OCI-M1 (cell line): ENCODE measurements at regions not wholly inside any gene's neighbourhood (a gene's known extent, or its start where the extent isn't known, plus 50 kb on each side); places are given as distances from the start of the nearest gene placed in this dataset.
A peak's percentile ranks its signal among the peaks of the same experiment; 100 is the strongest.
"Not testable (repeated sequence)": the region's sequence is repeated elsewhere in the genome, so short reads cannot be mapped to it uniquely, and the experiment has no call there.

ENCODE experiments used
- DNase-seq: peaks from one replicate; lab custom pipeline; 2025; lab: John Stamatoyannopoulos, UW

DNA sequence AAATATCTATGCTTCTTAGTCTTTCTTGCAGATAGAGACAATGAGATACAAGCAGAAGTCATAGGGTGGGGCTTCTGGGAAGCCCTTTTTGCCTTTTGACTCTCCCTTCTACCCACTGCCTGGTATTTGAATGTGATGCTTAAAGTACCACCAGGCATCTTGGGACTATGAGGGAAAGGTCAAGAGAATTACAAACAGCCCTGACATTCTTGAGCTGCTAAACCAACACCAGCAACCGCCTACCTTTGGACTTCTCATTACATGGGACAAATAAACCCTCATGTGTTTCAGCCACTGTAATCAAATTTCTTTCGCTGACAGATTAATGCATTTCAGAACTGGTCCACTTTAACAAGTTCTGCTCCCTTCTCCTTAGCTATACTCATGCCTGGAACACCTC is 112.8 kb downstream of the LUZP4 start:
- DNase-seq: no peak

DNA sequence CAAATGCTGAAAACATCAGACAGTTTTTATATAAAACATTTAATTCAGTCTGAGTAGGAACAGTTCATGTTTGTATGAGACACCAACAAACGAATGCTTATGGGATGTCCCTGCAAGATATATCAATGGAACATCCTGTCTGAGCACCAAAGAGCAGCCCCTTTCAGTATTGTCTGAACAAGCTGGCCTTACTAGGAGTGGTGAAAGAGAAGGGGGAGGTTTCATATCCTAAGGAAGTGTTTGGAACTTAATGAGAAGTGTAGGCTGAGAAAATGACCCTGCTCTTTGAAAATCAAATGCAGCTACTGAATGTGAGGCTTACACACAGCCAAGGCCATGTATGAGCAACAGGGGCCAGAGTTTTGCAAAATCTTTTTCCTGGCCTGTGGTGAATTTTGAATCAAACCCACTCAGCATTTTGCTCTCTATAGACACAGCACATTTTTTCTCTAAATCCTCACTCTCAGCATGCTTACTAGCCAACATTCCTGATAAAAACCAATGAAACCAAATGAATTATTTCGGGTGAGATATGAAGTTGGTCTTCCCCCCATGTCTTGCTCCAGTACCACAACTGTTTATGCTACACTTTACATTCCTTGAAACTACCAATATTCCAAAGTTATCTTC is 119.4 kb downstream of the LUZP4 start:
- DNase-seq: no peak

DNA sequence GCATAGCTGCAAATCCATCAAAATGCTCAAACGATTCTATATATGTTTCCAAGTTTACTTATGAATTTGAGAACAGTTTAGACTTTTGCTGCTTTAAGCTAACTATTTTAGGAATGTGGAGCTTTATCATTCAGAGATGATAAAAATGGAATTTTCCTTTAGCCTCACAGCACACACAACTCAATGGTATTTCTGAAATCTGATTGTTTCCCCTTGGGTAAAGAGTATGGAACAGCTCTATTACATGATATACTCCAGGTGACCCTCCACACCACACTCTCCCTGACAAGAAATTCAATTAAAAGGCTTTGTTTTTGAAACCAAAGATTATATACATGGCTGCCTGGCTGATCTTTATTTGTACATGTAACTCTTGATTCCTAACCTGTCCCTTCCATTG is 120.0 kb downstream of the LUZP4 start:
- no peak for DNase-seq

DNA sequence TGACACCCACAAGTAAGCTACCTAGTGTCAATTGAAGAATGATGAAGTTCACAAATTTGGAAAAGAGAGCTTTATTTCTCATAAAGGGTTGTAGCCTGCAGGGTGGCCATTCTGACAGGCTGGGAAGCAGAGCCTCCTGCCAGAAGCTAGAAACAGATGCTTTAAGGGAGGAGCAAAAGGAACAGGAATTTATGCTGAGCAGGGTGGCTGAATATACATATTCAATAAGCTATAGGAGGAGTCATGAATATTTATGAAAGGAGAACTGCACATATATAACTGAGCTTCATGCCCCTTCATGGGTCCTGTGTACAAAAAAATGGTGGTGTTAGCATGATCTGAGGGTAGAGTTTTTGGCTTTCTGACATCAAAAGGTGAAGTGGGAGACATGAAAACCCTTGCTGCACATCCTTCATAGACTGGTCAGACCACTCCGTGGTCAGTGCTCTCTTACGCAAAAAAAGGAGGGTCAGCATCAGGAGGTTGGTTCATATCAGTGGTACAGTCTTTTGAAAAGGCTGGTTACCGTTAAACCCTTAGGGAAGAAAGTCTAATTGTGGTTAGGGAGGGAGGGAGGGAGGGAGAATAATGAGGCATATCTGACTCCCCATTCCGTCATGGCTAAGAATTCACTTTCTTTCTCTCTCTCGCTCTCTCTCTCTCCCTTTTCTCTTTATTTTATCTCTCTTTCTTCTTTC is 121.4 kb downstream of the LUZP4 start:
- peak; percentile 42 for DNase-seq

DNA sequence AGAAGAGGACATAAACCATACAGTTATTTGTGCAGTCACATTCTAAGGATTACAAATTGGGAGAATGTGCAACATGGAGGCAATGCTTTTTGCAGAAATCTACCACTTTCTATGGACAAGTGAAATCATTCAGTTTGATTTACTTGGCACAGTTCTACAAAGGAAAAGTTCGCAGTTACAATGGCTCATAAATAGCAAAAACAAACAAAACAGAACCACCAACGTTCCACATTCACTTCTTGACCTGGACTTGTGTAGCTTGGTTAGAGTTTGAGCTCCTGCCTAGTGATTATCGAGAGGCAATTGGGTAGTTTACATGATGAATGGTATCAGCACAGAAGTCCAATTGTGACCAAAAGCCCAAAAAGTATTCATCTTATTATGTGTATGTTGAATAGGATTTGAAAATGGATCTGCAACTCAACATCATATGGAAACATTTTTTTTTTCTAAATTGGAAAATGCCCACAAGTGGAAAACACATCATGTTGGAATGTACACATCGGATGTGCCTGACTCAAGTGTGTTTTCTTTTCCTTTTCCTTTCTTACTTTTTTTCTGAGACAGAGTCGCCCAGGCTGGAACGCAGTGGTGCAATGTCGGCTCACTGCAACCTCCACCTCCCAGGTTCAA is 123.8 kb downstream of the LUZP4 start:
- DNase-seq: no peak

DNA sequence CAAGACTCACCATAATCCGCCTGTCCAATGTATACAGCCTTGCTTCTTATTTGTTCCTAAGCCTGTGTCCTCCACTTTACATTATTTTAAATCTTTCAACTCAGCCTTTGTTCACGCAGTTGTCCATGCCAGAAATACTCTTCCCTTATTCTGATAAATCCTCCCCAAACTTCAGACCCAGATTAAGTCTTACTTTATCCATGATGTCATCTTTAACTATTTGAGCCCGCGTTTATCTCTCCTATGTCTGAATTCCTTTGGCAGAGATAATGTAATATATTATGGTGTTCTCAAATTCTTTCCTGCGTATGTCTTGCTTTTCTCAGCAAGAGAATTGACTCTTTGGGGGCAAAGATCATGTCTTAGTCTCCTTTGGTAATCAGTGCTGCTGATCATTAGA is 129.6 kb downstream of the LUZP4 start:
- DNase-seq: no peak

DNA sequence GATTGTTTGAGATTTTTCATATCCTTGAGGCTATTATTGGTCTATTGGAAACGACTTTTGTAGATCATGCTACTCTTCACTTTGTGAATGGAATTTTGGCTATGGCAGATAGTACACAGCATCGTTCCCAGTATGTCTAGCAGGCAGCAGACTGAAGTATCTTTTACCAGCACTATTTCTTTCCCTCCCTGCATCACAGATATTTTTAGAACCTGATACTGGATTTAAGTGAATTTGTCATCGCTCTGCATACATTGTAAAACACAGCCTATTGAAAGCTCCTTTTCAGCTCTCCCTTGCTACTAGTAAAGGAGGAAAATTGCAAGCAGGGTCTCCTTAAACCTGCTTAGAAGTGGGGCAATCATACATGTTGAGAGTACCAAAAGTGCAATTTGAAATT is 133.6 kb downstream of the LUZP4 start:
- no peak for DNase-seq

DNA sequence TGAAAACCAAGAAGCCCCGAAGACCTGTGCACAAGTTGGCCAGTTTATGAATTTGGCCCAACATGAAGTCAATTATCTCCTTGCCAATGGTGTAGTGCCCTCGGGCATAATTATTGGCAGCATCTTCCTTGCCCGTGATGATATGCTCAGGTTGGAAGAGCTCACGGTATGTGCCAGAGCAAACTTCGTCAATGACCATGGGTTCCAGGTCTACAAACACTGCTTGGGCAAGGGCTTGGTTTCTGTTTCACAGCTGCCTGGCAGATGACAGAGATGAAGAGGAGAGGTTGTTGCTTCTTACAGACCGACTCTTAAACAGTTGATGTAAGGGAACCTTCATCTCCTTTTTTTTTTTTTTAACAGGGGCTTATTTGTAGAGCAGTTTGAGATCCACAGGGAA is 135.6 kb upstream of the PLS3 start:
- no peak for DNase-seq

DNA sequence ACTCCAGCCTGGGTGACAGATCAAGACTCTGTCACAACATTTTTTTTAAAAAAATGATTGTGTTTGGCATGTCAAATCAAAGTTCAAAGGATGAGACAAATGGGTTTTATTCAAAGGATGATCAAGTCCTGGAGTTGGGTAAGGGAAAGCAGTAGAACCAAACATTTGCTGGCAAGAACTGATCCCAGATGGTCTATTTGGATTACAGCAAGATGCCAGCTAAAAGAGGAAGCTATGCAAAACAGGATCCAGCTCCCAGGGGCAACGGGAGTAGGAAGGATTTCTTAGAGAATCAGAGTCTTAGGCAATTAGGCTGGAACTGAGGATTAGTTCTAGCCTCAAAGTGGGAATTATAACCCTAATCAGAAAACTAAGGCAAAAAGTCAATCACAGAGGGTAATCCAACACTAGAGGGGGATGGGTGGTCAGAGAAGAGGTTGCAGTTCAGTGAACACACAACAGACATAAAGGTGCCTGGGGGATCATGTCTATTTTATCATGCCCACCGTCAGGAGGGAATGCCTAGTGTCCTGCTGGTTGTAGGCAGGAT is 133.0 kb upstream of the PLS3 start:
- no peak for DNase-seq

DNA sequence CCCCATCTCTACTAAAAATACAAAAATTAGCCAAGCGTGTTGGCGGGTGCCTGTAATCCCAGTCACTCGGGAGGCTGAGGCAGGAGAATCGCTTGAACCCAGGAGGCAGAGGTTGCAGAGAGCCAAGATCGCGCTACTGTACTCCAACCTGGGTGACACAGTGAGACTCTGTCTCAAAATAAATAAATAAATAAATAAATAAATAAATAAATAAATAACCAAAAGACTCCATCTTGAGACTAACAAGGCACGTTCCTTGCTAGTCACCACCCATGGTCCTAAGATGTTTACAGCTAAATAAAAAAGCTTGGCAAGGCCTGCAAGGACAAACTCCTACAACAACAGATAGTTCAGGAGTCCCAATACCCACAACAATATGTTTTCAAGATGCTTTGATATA is 126.1 kb upstream of the PLS3 start:
- DNase-seq: not testable (repeated sequence)

DNA sequence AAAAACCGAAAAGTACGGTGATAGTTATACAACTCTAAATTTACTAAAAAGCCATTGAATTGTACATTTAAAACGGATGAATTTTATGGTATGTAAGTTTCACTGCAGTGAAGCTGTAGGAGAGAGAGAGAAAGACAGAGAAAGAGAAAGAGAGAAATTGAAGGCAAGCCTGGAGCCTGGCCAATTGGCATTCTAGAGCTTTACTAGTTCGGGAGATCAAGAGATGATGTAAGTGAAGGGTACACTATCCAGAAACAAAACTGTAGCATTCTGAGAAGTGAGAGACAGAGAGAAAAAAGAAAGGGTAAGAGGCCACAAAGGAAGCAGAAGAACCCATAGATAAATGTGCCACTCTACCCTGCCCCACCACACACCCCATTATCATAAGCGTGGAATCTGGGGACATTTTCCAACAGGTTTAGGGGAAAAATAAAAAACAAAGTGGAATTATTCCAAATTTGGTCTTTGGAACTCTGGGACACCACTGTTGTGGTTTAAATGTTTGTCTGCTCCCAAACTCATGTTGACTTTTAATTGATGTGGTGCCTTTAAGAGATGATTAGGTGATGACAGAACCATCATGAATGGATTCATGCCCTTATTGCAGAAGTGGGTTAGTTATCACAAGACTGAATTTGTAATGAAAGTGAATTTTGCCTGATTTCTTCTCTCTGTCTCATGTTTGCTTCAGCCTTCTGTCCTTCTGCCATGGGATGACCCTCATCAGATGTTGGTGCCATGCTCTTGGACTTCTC is 123.0 kb upstream of the PLS3 start:
- DNase-seq: no peak

DNA sequence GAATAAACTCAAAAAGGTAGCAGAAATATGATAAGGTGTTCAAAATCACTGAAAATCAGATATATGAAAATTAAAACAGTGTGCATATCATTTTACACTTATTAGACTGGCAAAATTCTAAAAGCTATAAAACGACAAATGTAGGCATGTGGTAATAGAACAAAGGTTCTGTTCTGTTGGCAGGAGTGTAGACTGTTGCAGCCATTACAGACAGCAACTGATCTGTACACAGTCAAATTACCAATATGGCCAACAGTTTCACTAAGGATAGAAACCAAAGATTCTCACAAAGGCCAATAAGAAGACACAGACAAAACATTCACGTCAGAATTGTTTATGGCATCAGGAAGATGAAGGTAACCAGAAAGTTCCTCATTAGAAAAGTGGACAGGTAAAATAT is 112.8 kb upstream of the PLS3 start:
- DNase-seq: no peak

DNA sequence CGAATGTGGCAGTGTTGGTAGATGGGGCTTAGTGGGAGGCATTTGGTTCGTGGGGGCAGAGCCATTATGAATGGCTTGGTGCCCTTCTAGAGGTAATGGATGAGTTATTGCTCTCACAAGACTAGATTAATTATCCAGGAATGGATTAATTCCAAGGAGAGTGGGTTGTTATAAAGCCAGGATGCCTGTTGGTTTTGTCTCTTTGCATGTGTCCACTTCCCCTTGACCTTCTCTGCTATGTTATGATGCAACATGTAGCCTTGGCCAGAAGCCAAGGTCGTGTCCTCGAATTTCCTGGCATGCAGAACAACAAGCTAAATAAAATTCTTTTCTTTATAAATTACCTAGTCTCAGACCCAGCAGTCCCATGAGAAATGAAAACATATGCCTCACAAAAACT is 111.2 kb upstream of the PLS3 start:
- DNase-seq: peak; percentile 59

DNA sequence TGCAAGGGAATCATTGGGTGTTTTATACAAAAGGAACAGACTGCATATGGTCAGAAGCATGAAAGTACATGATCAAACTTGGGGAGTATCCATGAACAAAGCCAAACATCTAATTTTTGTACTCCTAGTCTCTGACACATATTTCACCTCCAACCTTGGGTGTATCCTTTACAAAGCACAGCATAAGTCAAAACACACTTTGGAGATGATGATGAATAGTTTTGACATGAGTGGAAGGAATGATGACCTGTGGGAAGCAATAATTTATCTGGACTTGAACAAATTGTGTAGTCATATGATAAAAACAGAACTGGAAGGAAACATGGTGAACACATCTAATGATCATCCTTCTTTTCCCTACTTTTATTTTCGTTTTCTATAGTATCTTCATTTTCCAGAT is 108.7 kb upstream of the PLS3 start:
- no peak for DNase-seq

DNA sequence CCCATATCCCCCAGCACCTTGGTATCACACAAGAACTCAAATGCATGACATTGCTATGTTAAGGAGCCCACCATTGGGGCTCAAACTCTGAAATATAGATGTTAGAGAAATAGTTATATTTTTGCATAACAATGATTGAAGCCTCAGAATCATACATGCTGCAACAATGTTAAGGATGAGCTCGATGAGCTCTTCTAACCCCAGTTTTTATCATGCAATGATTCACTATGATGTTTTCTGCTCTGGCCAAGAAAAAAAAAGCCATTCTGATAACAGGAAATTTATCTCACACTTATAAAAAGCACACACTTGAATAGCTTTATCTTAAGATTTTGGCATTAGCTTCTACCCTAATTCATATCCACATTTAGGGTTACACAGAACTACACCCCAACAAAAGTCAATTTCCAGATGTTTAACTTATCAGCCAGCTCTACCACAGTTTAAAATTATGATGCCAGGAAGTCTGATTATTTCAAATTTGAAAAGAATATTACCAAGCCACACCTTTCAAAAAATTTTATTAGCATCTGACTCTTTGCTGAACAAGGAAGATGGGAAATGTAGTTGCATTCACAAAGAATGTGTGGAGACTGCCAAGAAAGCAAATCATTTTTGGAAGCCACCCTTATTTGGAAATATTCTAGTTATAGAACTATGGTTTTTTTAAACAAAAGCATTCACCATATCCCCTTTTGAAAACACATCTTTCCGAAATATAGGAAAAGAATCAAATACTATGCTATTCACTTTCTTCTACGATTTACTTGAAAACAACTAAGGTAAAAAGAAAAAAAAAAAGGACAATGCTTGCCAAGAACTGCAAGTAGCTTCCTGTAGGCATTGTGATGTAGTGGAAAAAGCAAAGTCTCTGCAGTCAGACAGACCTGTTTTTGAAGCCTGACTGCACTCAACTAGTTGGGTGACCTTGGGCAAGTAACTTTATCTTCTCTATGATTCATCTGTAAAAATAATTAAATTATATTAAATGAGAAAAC is 100.8 kb upstream of the PLS3 start:
- DNase-seq: no peak

DNA sequence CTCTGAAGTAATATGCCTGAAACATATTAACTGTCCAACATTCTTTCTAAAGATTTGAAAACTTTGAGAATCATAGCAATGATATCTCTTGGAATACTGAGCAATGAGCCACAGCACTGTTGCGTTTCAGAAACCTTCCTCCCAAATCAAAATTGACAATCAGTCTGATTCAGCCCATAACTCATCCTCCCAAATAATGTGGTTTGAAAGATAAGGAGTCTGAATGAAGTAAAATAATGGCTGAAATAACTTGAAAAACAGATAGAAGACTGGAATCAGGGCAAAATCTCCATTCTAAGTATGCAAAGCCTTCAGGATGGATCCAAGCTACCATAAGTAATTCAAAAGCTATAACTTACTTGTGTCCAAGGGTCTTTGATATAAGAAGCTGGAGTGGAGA is 98.6 kb upstream of the PLS3 start:
- DNase-seq: peak; percentile 15

DNA sequence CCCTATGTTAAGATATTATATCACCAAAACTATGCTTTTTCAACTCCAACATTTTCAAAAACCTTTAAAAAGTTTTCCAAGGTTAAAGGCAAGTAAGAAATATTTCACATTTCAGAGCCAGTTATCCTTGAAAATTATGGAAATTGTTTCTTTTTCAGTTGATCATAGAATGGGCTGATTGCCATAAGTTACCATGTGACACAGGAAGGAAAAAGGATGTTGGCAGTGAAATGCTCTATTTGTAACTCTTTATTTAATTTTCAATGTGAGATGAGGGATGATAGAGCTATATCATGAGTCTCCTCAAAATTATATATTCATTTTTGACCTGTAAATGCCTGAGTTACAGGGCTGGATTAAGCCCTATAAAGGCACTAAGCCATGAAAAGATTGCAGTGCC is 93.0 kb upstream of the PLS3 start:
- no peak for DNase-seq

DNA sequence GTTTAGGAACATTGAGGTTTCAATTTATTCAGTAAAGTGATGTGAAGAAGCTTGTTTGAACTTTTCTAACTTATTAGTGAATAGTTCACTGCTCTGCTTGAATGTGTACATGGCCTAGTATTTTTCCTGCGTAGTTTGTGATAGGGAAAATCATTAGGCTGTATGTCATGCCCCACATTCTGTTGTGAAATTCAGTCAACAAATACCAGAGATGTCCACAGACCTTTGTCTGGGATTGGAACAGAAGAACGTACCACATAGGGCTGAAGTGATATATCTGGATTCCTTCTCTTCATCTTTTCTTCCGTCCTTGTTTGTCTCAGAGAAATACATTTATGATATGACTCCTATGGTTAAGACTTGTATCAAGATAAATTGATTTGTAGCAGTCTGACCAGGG is 88.8 kb upstream of the PLS3 start:
- DNase-seq: no peak

DNA sequence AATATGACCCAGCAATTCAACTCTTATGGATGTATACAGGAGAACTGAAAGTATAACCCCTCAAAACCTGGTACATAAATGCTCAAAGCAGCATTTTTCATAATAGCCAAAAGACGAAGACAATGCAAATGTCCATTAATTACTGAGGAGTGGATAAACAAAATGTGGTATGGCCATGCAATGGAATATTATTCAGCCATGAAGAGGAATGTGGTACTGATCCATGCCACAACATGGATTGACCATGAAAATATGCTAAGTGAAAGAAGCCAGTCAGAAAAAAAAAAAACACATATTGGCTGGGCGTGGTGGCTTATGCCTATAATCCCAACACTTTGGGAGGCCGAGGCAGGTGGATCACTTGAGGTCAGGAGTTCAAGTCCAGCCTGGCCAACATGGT is 74.5 kb upstream of the PLS3 start:
- DNase-seq: no peak

DNA sequence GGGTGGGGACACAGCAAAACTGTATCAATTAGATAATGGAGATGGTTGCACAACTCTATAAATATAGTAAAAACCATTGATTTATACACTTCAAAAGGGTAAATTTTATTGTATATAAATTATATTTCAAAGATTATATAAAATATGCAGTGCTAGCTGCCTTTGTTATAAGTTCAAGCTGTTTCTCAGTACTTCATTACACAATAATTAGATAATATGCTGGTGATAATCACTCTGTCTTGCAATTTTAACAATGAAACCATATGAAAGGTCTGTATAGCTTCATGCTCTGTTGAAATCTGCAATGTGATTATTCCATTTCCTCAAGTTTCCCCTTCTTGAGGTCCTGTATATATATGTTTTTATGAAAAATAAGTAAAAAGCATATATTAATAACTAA is 73.4 kb upstream of the PLS3 start:
- no peak for DNase-seq

DNA sequence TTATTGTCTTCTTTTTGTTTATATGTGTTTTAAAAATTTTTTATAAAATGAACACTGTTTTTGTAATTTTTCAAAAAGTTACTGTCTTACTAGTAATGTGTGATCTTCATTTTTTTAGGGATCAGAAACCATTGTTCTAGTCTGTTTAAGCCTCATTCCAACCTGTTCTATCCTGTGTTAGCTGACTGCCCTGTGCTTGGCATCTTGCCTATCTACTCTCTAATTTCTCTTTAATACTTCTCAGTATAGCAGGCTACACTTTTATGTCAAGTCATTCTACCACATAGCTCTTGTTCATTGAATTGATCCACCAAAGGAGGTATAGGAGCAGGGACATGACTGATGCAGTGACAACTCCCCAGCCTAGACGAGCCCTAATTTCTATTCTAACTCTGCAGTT is 70.2 kb upstream of the PLS3 start:
- DNase-seq: peak; percentile 55
